HL-60/S4 treated with phorbol 12-myristate 13-acetate at 8.2 ng/mL for 4 days and 3 days (cell line): ENCODE measurements at regions not wholly inside any gene's neighbourhood (a gene's known extent, or its start where the extent isn't known, plus 50 kb on each side); places are given as distances from the start of the nearest gene placed in this dataset.

Source experiments
- in situ Hi-C: fragments of 300-500 bp; cut with MboI; formaldehyde crosslinking; loops from 2 replicates; pipeline ENCODE4 v1.15.0; 2022; ENCODE audit warnings: low sequenced_read_pairs

GRCh38 chr5:38039091-38039490 lies 199.2 kb upstream of the GDNF start:
- in situ Hi-C loops: no loop called here

- in situ Hi-C loops: no loop called here
Measured at GRCh38 chr5:38036765-38037164, 196.9 kb upstream of the GDNF start.

- in situ Hi-C loops: no loop called here
Measured at GRCh38 chr5:38032149-38032548, 192.3 kb upstream of the GDNF start.

- in situ Hi-C loops: no loop called here
Measured at GRCh38 chr5:38031304-38031703, 191.5 kb upstream of the GDNF start.

- in situ Hi-C loops: no loop called here
Measured at GRCh38 chr5:38029397-38030065, 189.7 kb upstream of the GDNF start.

GRCh38 chr5:38023799-38024198 lies 184.0 kb upstream of the GDNF start:
- in situ Hi-C loops: no loop called here

GRCh38 chr5:38023371-38023770 lies 183.5 kb upstream of the GDNF start:
- in situ Hi-C loops: no loop called here

- in situ Hi-C loops: no loop called here
Measured at GRCh38 chr5:38022631-38023030, 182.8 kb upstream of the GDNF start.

GRCh38 chr5:38018016-38018415 lies 178.2 kb upstream of the GDNF start:
- in situ Hi-C loops: no loop called here

- in situ Hi-C loops: no loop called here
Measured at GRCh38 chr5:38013107-38013506, 173.3 kb upstream of the GDNF start.

- in situ Hi-C loops: no loop called here
Measured at GRCh38 chr5:38011668-38012188, 171.9 kb upstream of the GDNF start.

- in situ Hi-C loops: no loop called here
Measured at GRCh38 chr5:38009749-38010358, 170.0 kb upstream of the GDNF start.

GRCh38 chr5:38008198-38008597 lies 168.4 kb upstream of the GDNF start:
- in situ Hi-C loops: no loop called here

GRCh38 chr5:37999593-37999992 lies 159.8 kb upstream of the GDNF start:
- in situ Hi-C loops: no loop called here

- in situ Hi-C loops: no loop called here
Measured at GRCh38 chr5:37996918-37997317, 157.1 kb upstream of the GDNF start.

GRCh38 chr5:37994729-37995128 lies 154.9 kb upstream of the GDNF start:
- in situ Hi-C loops: no loop called here

GRCh38 chr5:37991301-37992299 lies 151.8 kb upstream of the GDNF start:
- in situ Hi-C loops: no loop called here

- in situ Hi-C loops: no loop called here
Measured at GRCh38 chr5:37989884-37990283, 150.0 kb upstream of the GDNF start.

- in situ Hi-C loops: no loop called here
Measured at GRCh38 chr5:37988454-37989046, 148.7 kb upstream of the GDNF start.

- in situ Hi-C loops: no loop called here
Measured at GRCh38 chr5:37984300-37984699, 144.5 kb upstream of the GDNF start.

- in situ Hi-C loops: no loop called here
Measured at GRCh38 chr5:37983463-37983862, 143.6 kb upstream of the GDNF start.
